Activated CD4-positive, alpha-beta T cell treated with anti-CD3 and anti-CD28 coated beads for 36 hours (primary cell): ENCODE measurements at regions not wholly inside any gene's neighbourhood (a gene's known extent, or its start where the extent isn't known, plus 50 kb on each side); places are given as distances from the start of the nearest gene placed in this dataset.

Experiments
- ATAC-seq: fragments of 200-7000 bp; cut with Tn5 transposase; one replicate; pipeline ENCODE4 v1.10.0; 2021; ENCODE audit warnings: mild to moderate bottlenecking, moderate library complexity
- CTCF ChIA-PET: fragments of 350-600 bp; sonication (Branson Sonifier 250); formaldehyde crosslinking; loops from one replicate; lab custom pipeline; 2021; ENCODE audit warnings: antibody characterized with exemption; lab: Charles Lee
- POLR2A ChIA-PET: fragments of 350-600 bp; sonication (Branson Sonifier 250); formaldehyde crosslinking; loops from one replicate; lab custom pipeline; 2021; ENCODE audit warnings: antibody characterized with exemption, inconsistent platforms; lab: Charles Lee
- DNase-seq: peaks from one replicate; pipeline ENCODE4 v3.0.0-alpha.2; 2020
- H3K27ac Mint-ChIP-seq: one replicate; pipeline ENCODE4 v1.8.0; 2021; ENCODE audit warnings: mixed read lengths
- H3K27me3 Mint-ChIP-seq: one replicate; pipeline ENCODE4 v1.8.0; 2021; ENCODE audit warnings: mixed read lengths
- H3K36me3 Mint-ChIP-seq: one replicate; pipeline ENCODE4 v1.8.0; 2021; ENCODE audit warnings: low read depth, mixed read lengths
- H3K4me1 Mint-ChIP-seq: one replicate; pipeline ENCODE4 v1.8.0; 2021; ENCODE audit warnings: mixed read lengths
- H3K4me3 Mint-ChIP-seq: one replicate; pipeline ENCODE4 v1.8.0; 2021; ENCODE audit warnings: mild to moderate bottlenecking, moderate library complexity, mixed read lengths
- H3K9me3 Mint-ChIP-seq: one replicate; pipeline ENCODE4 v1.8.0; 2021; ENCODE audit warnings: low read depth, mixed read lengths
- intact Hi-C, 2 experiments: fragments of 100-400 bp; cut with DNase I in 1 of 2; cut with micrococcal nuclease in 1 of 2; formaldehyde crosslinking; loops; one replicate each; pipeline versions ENCODE4 v1.14.2 to v1.15.1; 2022 to 2024; cut with DNase I, micrococcal nuclease

DNA sequence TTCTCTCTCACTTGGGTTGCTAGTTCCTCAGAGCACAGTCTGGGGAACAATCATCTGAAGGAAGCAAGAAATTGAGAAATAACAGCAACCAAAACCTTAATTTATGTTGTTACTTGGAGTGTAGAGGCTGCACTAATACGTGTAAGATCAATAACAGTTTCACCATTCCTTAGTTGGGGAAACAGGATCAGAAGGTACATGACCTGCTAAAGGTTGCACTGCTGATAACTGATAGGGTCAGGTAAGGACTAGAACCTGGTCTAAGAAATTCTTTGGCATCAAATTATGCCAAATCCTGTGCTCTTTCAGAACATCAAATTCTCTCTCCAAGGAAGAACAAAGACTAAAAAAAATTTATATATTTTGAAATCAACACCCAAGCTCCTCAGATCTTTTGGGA is 278.6 kb upstream of the C9orf72 start:
- no peak overlapping the region for H3K4me3 Mint-ChIP-seq
- H3K4me1 Mint-ChIP-seq, result no peaks in the 10 kb centered on the region
- DNase-seq, result no peak
- intact Hi-C loops, result no loop called here
- ChIA-PET CTCF (no interaction called here), POLR2A (no interaction called here)
- peaks cover 14% of the 10 kb centered on the region for H3K27me3 Mint-ChIP-seq
- ATAC-seq, result no peak
- no peaks in the 10 kb centered on the region for H3K36me3 Mint-ChIP-seq
- H3K27ac Mint-ChIP-seq, result no peak overlapping the region
- H3K9me3 Mint-ChIP-seq, result no peaks in the 10 kb centered on the region

DNA sequence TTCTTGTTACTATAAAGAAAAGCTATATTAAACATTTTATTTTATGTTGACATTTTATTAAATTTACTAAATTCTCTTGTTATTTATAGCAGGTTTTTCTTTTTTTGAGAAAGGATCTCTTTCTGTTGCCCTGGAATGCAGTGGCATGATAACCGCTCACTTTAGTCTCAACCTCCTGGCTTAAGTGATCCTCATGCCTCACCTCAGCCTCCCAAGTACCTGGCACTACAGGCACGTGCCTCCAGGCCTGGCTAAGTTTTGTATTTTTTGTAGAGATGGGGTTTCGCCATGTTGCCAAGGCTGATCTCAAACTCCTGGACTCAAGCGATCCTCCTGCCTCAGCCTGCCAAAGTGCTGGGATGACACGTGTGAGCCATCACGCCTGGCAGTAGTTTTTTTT is 280.2 kb upstream of the C9orf72 start:
- no peak for DNase-seq
- no peaks in the 10 kb centered on the region for H3K36me3 Mint-ChIP-seq
- POLR2A ChIA-PET, result no interaction called here
- no peaks in the 10 kb centered on the region for H3K9me3 Mint-ChIP-seq
- peaks cover 14% of the 10 kb centered on the region for H3K27me3 Mint-ChIP-seq
- H3K4me3 Mint-ChIP-seq, result no peak overlapping the region
- CTCF ChIA-PET, result no interaction called here
- H3K4me1 Mint-ChIP-seq, result no peaks in the 10 kb centered on the region
- intact Hi-C loops, result no loop called here
- ATAC-seq, result no peak
- no peak overlapping the region for H3K27ac Mint-ChIP-seq

DNA sequence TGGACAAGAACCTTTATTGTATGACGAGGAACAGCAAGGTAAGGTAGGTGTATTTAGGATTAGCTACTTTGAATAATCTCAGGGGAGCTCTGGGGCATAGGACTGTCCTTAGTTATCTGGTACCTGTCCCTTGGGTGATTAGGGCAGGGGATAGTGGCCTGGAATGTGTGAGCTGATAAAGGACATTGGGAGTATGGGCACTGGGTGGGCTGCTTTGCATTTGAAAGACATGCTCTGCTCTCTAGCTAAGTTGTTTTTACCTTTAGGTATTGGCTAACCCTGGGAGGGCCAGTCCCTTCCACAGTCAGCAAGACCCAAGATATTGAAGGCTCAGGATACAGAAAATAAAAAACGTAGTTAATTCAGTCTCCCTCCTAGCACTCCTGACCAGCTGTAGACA is 282.8 kb upstream of the C9orf72 start:
- H3K9me3 Mint-ChIP-seq, result no peaks in the 10 kb centered on the region
- ChIA-PET POLR2A (no interaction called here), CTCF (no interaction called here)
- no peak for ATAC-seq
- intact Hi-C loops, result no loop called here
- no peaks in the 10 kb centered on the region for H3K4me1 Mint-ChIP-seq
- H3K27me3 Mint-ChIP-seq, result peaks cover 10% of the 10 kb centered on the region
- no peak overlapping the region for H3K4me3 Mint-ChIP-seq
- DNase-seq, result no peak
- H3K27ac Mint-ChIP-seq, result no peak overlapping the region
- no peaks in the 10 kb centered on the region for H3K36me3 Mint-ChIP-seq

DNA sequence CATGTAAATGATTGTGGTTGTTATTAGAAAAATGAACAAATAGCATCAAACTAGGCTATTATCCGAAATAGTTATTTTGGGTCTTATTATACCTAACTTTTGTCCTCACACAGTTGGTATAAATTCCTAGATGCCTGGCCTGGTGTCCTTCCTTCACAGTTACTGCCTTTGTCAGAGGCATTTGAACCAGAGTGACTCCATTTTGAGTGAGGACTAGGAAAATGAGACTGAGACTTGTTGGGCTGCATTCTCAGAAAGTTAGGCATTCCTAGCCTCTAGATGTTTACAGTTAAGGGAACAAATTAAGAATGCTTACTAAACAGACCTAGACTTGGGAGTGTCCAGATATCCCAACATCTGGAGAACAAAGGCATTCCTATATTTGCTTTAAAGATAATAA is 283.5 kb upstream of the C9orf72 start:
- no peak for DNase-seq
- Mint-ChIP-seq H3K9me3 (no peaks in the 10 kb centered on the region), H3K4me1 (no peaks in the 10 kb centered on the region), H3K4me3 (no peak overlapping the region), H3K27me3 (peaks cover 7% of the 10 kb centered on the region), H3K27ac (no peak overlapping the region), H3K36me3 (no peaks in the 10 kb centered on the region)
- POLR2A ChIA-PET, result no interaction called here
- intact Hi-C loops, result no loop called here
- CTCF ChIA-PET, result no interaction called here
- ATAC-seq, result no peak

DNA sequence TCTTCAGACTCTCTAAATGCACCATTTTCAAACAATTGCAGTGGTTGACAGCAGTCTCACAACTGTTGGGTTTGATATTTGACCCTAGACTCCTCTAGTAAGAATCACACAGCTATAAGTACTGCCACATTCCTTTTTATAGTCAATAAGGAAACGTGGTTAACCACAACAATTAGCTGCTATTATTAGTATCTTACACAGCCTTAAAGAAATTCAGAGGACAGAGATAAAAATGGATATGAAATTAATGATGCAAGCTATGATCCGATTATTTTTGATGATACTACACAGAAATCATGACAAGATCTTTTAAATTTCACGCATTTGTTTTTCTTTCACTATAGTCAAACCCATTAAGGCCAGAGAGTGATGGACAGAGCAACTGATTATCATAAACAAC is 288.6 kb upstream of the C9orf72 start:
- ChIA-PET CTCF (no interaction called here), POLR2A (no interaction called here)
- H3K4me3 Mint-ChIP-seq, result no peak overlapping the region
- intact Hi-C loops, result no loop called here
- peaks cover 2% of the 10 kb centered on the region for H3K27me3 Mint-ChIP-seq
- no peak overlapping the region for H3K27ac Mint-ChIP-seq
- H3K9me3 Mint-ChIP-seq, result no peaks in the 10 kb centered on the region
- DNase-seq (no peak), ATAC-seq (no peak)
- no peaks in the 10 kb centered on the region for H3K36me3 Mint-ChIP-seq
- H3K4me1 Mint-ChIP-seq, result no peaks in the 10 kb centered on the region

DNA sequence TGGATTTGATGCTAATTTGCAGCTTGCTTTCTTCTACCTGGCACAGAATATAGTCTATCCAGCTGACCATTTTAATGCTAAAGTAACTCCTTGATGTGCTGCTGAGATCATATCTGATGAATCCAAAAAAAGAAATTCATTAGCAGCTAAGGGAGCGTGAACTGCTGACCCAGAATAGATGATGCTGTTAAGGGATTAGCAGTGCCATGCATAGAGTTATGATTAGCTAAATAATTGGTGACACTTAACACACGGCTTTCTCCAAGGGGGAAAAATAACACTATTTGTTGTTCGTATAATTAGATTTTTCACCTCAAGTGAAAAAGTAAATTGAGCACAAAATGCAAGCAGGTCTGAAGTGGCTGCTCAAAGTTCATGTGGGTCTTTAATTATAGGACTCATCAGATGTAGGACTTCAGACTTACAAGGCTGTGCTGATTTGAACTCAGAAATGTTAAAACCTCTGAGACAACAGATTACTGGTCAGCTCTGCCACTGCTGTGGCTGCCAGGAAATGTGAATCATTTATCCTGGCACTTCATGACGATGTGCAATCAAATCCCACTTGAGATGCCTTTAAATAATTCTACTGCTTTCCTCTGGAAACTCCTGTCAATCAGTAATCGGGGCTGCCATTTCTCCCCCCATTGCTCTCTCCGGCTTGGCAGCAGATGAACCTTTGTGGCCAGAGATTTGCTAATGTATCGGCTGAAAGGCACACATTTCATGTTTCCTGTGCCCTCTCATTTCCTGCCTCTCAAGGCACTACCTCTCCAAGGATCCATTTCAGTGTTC is 291.6 kb upstream of the C9orf72 start:
- ChIA-PET CTCF (no interaction called here), POLR2A (no interaction called here)
- H3K9me3 Mint-ChIP-seq, result no peaks in the 10 kb centered on the region
- no peaks in the 10 kb centered on the region for H3K36me3 Mint-ChIP-seq
- ATAC-seq, result no peak
- intact Hi-C loops, result no loop called here
- DNase-seq, result no peak
- H3K4me1 Mint-ChIP-seq, result no peaks in the 10 kb centered on the region
- H3K4me3 Mint-ChIP-seq, result no peak overlapping the region
- peaks cover 2% of the 10 kb centered on the region for H3K27me3 Mint-ChIP-seq
- no peak overlapping the region for H3K27ac Mint-ChIP-seq

DNA sequence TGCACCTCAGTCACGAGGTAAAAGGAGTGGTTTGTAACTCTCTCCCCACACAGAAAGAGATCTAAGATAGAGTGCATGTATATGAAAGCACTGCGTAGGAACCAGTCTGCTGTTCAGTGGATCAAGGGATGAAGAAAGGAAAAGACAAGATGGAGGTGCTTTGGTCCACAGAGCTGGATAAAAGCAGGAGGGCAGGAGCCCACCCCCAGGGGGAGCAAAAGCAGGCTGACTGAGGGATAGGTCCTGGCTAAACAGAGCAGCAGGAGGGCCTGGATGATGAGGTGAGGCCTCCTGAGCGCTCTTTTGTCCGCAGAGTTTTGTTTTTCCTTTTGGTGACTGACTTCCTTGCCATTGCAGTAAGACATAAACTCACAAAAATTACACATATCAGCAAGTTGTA is 293.5 kb upstream of the C9orf72 start:
- Mint-ChIP-seq H3K9me3 (no peaks in the 10 kb centered on the region), H3K27ac (no peak overlapping the region), H3K4me3 (no peak overlapping the region), H3K27me3 (peaks cover 2% of the 10 kb centered on the region), H3K36me3 (no peaks in the 10 kb centered on the region), H3K4me1 (no peaks in the 10 kb centered on the region)
- ChIA-PET POLR2A (no interaction called here), CTCF (interaction anchor here (0.6 kb wide), 1 partner anchor 132 kb away, joined by 4 read pairs; no protein-coding TSS in a partner anchor)
- intact Hi-C loops, result no loop called here
- DNase-seq, result no peak
- ATAC-seq, result no peak

DNA sequence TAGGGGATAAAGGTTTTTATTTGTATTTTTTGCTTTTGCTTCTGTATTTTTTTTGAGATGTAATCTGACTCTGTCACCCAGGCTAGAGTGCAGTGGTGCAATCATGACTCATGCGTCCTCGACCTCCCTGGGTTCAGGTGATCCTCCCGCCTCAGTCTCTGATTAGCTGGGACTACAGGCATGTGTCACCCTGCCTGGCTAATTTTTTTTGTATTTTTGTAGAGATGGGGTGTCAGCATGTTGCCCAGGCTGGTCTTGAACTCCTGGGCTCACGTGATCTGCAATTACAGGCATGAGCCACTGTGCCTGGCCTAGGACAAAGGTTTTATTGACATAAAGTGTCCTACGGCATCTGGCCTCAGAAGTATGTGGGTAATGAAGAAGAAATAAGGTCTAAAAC is 297.1 kb upstream of the C9orf72 start:
- no peaks in the 10 kb centered on the region for H3K36me3 Mint-ChIP-seq
- no peaks in the 10 kb centered on the region for H3K27me3 Mint-ChIP-seq
- intact Hi-C loops, result no loop called here
- no peak overlapping the region for H3K4me3 Mint-ChIP-seq
- POLR2A ChIA-PET, result no interaction called here
- H3K4me1 Mint-ChIP-seq, result no peaks in the 10 kb centered on the region
- H3K27ac Mint-ChIP-seq, result no peak overlapping the region
- ATAC-seq (no peak), DNase-seq (no peak)
- CTCF ChIA-PET, result no interaction called here
- no peaks in the 10 kb centered on the region for H3K9me3 Mint-ChIP-seq

DNA sequence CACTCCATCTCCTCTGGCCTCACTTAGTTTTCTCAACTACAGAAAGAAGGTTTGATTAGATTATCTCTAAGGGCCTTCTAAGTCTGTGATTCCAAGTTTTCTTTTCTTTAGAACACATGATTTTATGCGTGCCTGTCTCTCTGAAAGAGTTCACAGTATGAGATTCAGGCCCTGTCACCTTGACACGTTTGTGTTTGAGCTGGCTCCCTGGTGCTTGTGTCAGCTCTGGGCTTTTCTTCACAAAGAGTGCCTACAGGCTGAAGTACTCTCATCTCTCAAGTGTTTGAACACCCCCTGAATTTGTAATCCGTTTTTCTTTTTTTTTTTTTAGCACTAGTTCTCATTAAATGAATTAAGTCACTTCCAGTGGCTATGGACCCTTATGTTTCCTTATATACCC is 306.9 kb upstream of the C9orf72 start:
- H3K4me3 Mint-ChIP-seq, result no peak overlapping the region
- H3K27me3 Mint-ChIP-seq, result peaks cover 2% of the 10 kb centered on the region
- CTCF ChIA-PET, result interaction anchor here (2.0 kb wide), 1 partner anchor 153 kb away, joined by 6 read pairs; no protein-coding TSS in a partner anchor
- H3K36me3 Mint-ChIP-seq, result no peaks in the 10 kb centered on the region
- ATAC-seq, result no peak
- no peak for DNase-seq
- no peak overlapping the region for H3K27ac Mint-ChIP-seq
- no peaks in the 10 kb centered on the region for H3K9me3 Mint-ChIP-seq
- intact Hi-C loops, result loop anchor here in 1 of 2 experiments (10.0 kb wide), 1 partner anchor 355 kb away; the partner anchor contains the start of genes IFNK and MOB3B
- no peaks in the 10 kb centered on the region for H3K4me1 Mint-ChIP-seq
- POLR2A ChIA-PET, result no interaction called here

DNA sequence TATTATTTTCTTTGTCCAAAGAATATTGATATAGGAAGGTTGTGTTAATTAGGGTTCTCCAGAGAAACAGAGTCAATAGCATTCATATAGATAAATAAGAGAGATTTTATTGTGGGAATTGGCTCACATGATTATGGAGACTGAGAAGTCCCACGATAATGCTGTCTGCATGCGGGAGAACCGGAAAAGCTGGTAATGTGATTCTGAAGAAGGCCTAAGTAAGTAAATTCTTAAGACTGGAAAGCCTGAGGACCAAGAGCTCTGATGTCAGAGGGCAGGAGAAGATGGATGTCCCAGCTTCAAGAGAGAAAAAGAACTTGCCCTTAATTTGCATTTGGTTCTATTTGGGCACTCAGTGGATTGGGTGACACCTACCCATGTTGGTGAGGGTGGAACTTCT is 307.4 kb upstream of the C9orf72 start:
- Mint-ChIP-seq H3K27ac (no peak overlapping the region), H3K4me3 (no peak overlapping the region), H3K4me1 (no peaks in the 10 kb centered on the region), H3K9me3 (no peaks in the 10 kb centered on the region), H3K36me3 (no peaks in the 10 kb centered on the region), H3K27me3 (peaks cover 2% of the 10 kb centered on the region)
- POLR2A ChIA-PET, result no interaction called here
- ATAC-seq (no peak), DNase-seq (no peak)
- CTCF ChIA-PET, result interaction anchor here (2.0 kb wide), 1 partner anchor 154 kb away, joined by 6 read pairs; no protein-coding TSS in a partner anchor
- intact Hi-C loops, result loop anchor here in 1 of 2 experiments (10.0 kb wide), 1 partner anchor 356 kb away; the partner anchor contains the start of genes IFNK and MOB3B

DNA sequence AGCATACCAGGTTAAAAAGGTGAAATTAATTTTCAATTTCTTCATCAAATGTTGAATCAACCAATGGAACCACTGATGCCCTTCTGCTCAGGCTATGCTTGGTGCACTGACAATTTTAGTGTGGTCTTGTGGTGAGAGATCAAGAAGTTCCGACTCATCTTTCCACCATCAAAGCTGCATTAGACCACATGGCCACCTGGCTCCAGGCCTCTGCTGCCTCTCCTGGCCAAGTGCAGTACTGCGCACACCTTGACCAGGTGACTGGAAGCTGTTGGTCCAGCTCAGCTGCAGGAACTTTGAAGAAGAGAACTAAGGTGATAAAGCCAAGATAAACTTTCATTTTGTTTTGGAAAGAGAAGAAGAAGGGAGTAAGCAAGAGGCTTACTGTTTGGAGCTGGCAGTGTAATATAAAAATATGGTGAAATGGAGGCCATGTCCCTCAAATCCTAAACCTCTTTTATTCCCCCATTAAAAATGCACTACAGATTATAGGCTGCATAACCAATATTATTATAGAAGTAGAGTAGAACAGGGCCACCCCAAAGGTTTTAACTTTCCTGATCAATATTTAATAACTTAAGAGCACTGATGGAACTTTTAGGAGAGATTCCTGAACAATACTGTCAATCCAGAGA is 315.5 kb upstream of the C9orf72 start:
- Mint-ChIP-seq H3K27ac (no peak overlapping the region), H3K4me3 (no peak overlapping the region), H3K36me3 (no peaks in the 10 kb centered on the region), H3K27me3 (peaks cover 2% of the 10 kb centered on the region), H3K9me3 (no peaks in the 10 kb centered on the region), H3K4me1 (no peaks in the 10 kb centered on the region)
- CTCF ChIA-PET, result interaction anchor here (0.7 kb wide), 1 partner anchor 16 kb away, joined by 3 read pairs; no protein-coding TSS in a partner anchor
- POLR2A ChIA-PET, result interaction anchor here (0.6 kb wide), 1 partner anchor 67 kb away, joined by 3 read pairs; no protein-coding TSS in a partner anchor
- ATAC-seq (peak; percentile 61), DNase-seq (peak; percentile 74)
- intact Hi-C loops, result loop anchor here (1.0 to 10.0 kb wide), 3 partner anchors 162 to 364 kb away; partner anchors contain the start of genes IFNK (in 1 of the 2) and MOB3B (in 1 of the 2)

DNA sequence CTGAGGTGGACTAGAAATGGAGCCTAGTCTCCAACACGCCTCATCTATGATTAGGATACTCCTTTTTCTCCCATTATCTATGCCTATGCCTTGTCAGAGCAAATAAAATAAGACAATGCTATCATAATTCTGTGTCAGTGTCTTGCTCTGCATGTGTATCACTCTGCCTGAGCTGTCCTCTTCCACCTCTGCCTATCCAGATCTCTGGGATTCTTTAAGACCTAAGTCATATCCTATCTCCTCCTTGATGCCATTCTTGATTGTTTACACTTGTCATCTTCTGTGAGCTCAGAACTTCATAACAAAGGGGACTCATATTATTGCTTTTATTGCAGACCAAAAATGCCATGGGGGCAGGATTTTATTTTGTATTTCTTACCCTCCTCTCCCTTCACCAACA is 351.2 kb upstream of the C9orf72 start:
- POLR2A ChIA-PET, result no interaction called here

More for the DNA sequence above, 351.2 kb upstream of the C9orf72 start:
- intact Hi-C loops, result no loop called here
- ATAC-seq (no peak), DNase-seq (no peak)
- Mint-ChIP-seq H3K27ac (no peak overlapping the region), H3K4me3 (no peak overlapping the region), H3K36me3 (no peaks in the 10 kb centered on the region), H3K9me3 (no peaks in the 10 kb centered on the region), H3K4me1 (no peaks in the 10 kb centered on the region), H3K27me3 (no peaks in the 10 kb centered on the region)
- CTCF ChIA-PET, result interaction anchor here (1.0 to 1.4 kb wide), 2 partner anchors 9 to 13 kb away, joined by 4 to 5 read pairs; no protein-coding TSS in a partner anchor
